CD4-positive, alpha-beta T cell (primary cell): ENCODE measurements at regions not wholly inside any gene's neighbourhood (a gene's known extent, or its start where the extent isn't known, plus 50 kb on each side); places are given as distances from the start of the nearest gene placed in this dataset.
"Not testable (repeated sequence)": the region's sequence is repeated elsewhere in the genome, so short reads cannot be mapped to it uniquely, and the experiment has no call there.

ENCODE experiments used
- ATAC-seq: fragments of 200-7000 bp; cut with Tn5 transposase; one replicate; pipeline ENCODE4 v1.10.0; 2022; ENCODE audit warnings: mild to moderate bottlenecking; ENCODE audit not compliant: poor library complexity
- CTCF ChIA-PET: fragments of 350-600 bp; sonication (Branson Sonifier 250); formaldehyde crosslinking; loops from one replicate; lab custom pipeline; 2021; ENCODE audit warnings: antibody characterized with exemption, inconsistent platforms; lab: Charles Lee
- POLR2A ChIA-PET: fragments of 350-600 bp; sonication (Branson Sonifier 250); formaldehyde crosslinking; loops from one replicate; lab custom pipeline; 2021; ENCODE audit warnings: antibody characterized with exemption, inconsistent platforms; lab: Charles Lee
- DNase-seq, 14 experiments: peaks; one replicate each; pipeline ENCODE4 v3.0.0-alpha.2; 2013 to 2020; ENCODE audit warnings: mixed read lengths in 2 of 14
- H3K27ac ChIP-seq, 2 donors: one replicate each; pipeline versions ENCODE4 v1.5.1 to v1.7.0; 2013; ENCODE audit warnings: low read length in 2 of 2, low read depth in 1 of 2, mild to moderate bottlenecking in 1 of 2
- H3K27me3 ChIP-seq, 2 experiments: 1 replicate in 1 of 2; 2 replicates in 1 of 2; pipeline versions ENCODE4 v1.6.1 to v1.7.0; 2013; ENCODE audit warnings: low read length in 2 of 2, control low read depth in 1 of 2, mild to moderate bottlenecking in 1 of 2, moderate library complexity in 1 of 2; ENCODE audit not compliant: insufficient read depth in 2 of 2, control insufficient read depth in 1 of 2
- H3K36me3 ChIP-seq: one replicate; pipeline ENCODE4 v1.6.1; 2013; ENCODE audit warnings: low read length, control low read depth; ENCODE audit not compliant: insufficient read depth
- H3K4me1 ChIP-seq: one replicate; pipeline ENCODE4 v1.6.1; 2013; ENCODE audit warnings: low read length, control low read depth; ENCODE audit not compliant: insufficient read depth
- H3K4me3 ChIP-seq: one replicate; pipeline ENCODE4 v1.5.1; 2013; ENCODE audit warnings: mild to moderate bottlenecking, low read length, moderate library complexity
- H3K9me3 ChIP-seq, 2 experiments: 1 replicate in 1 of 2; 2 replicates in 1 of 2; pipeline versions ENCODE4 v1.6.1 to v1.7.0; 2013; ENCODE audit warnings: low read length in 2 of 2, mild to moderate bottlenecking in 2 of 2, control low read depth in 1 of 2, moderate library complexity in 1 of 2; ENCODE audit not compliant: control insufficient read depth in 1 of 2, insufficient read depth in 1 of 2
- H3K27ac Mint-ChIP-seq: one replicate; pipeline ENCODE4 v1.8.0; 2020; ENCODE audit warnings: mixed read lengths
- H3K27me3 Mint-ChIP-seq: one replicate; pipeline ENCODE4 v1.8.0; 2021; ENCODE audit warnings: mixed read lengths
- H3K36me3 Mint-ChIP-seq: one replicate; pipeline ENCODE4 v1.8.0; 2021; ENCODE audit warnings: low read depth, mixed read lengths
- H3K4me1 Mint-ChIP-seq: one replicate; pipeline ENCODE4 v1.8.0; 2021; ENCODE audit warnings: low read depth, mixed read lengths
- H3K4me3 Mint-ChIP-seq: one replicate; pipeline ENCODE4 v1.8.0; 2020; ENCODE audit warnings: mild to moderate bottlenecking, mixed read lengths
- H3K9me3 Mint-ChIP-seq: one replicate; pipeline ENCODE4 v1.8.0; 2020; ENCODE audit warnings: mixed read lengths
- intact Hi-C, 2 experiments: fragments of 100-400 bp; cut with DNase I in 1 of 2; cut with micrococcal nuclease in 1 of 2; formaldehyde crosslinking; loops; one replicate each; pipeline versions ENCODE4 v1.15.1 to v1.9.0; 2023 to 2025; cut with DNase I, micrococcal nuclease
- TF ChIP-seq, protein P1 (sequence below): fragments of 200-600 bp; IDR thresholded peaks from one replicate; pipeline ENCODE4 v1.8.0; 2022; ENCODE audit warnings: antibody characterized with exemption, mild to moderate bottlenecking

- intact Hi-C loops: no loop called here
- H3K36me3 ChIP-seq: no peaks in the 10 kb centered on the region
- H3K4me3 ChIP-seq: no peak overlapping the region
- no peaks in the 10 kb centered on the region for H3K4me1 Mint-ChIP-seq
- TF ChIP-seq, protein P1, sequence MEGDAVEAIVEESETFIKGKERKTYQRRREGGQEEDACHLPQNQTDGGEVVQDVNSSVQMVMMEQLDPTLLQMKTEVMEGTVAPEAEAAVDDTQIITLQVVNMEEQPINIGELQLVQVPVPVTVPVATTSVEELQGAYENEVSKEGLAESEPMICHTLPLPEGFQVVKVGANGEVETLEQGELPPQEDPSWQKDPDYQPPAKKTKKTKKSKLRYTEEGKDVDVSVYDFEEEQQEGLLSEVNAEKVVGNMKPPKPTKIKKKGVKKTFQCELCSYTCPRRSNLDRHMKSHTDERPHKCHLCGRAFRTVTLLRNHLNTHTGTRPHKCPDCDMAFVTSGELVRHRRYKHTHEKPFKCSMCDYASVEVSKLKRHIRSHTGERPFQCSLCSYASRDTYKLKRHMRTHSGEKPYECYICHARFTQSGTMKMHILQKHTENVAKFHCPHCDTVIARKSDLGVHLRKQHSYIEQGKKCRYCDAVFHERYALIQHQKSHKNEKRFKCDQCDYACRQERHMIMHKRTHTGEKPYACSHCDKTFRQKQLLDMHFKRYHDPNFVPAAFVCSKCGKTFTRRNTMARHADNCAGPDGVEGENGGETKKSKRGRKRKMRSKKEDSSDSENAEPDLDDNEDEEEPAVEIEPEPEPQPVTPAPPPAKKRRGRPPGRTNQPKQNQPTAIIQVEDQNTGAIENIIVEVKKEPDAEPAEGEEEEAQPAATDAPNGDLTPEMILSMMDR: no peak
- ATAC-seq (no peak), DNase-seq (no peak)
- H3K27me3 Mint-ChIP-seq: no peaks in the 10 kb centered on the region
- POLR2A ChIA-PET: no interaction called here
- H3K27ac Mint-ChIP-seq: no peak overlapping the region
- peaks cover 11% of the 10 kb centered on the region for H3K9me3 Mint-ChIP-seq
- no peak overlapping the region for H3K4me3 Mint-ChIP-seq
- CTCF ChIA-PET: no interaction called here
- no peaks in the 10 kb centered on the region for H3K36me3 Mint-ChIP-seq
- H3K27me3 ChIP-seq: no peaks in the 10 kb centered on the region
- H3K9me3 ChIP-seq: no peaks in the 10 kb centered on the region
- no peak overlapping the region for H3K27ac ChIP-seq
- no peaks in the 10 kb centered on the region for H3K4me1 ChIP-seq
These were observed 316.2 kb downstream of the POM121L12 start for GRCh38 chr7:53351681-53352080.

DNA sequence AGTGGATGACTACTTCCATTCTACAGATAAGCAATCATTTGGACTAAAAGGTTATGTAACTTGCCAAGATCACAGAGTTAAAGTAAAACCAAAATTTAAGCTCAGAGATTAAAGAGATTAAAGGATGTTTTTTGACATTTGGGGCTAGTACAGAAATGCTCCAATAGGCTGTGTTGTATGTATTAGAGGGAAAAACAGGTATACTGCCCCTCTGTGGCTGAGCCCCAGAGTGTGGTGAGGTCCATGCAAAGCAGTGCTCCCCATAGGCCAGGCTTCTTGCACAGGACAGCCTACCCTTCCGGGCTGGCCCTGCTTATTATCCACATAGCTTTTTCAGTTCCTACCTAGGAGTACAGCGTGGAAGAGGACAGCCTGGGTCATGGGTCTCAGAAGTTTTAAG is 322.8 kb downstream of the POM121L12 start:
- no peak overlapping the region for H3K4me3 Mint-ChIP-seq
- no peaks in the 10 kb centered on the region for H3K27me3 Mint-ChIP-seq
- no peaks in the 10 kb centered on the region for H3K4me1 ChIP-seq
- H3K27ac ChIP-seq: no peak overlapping the region
- H3K4me3 ChIP-seq: no peak overlapping the region
- ChIA-PET POLR2A (no interaction called here), CTCF (no interaction called here)
- no peaks in the 10 kb centered on the region for H3K36me3 ChIP-seq
- DNase-seq (no peak), ATAC-seq (no peak)
- intact Hi-C loops: no loop called here
- no peaks in the 10 kb centered on the region for H3K4me1 Mint-ChIP-seq
- H3K36me3 Mint-ChIP-seq: no peaks in the 10 kb centered on the region
- H3K27me3 ChIP-seq: no peaks in the 10 kb centered on the region
- H3K9me3 Mint-ChIP-seq: peaks cover 18% of the 10 kb centered on the region
- TF ChIP-seq, protein P1: no peak
- H3K9me3 ChIP-seq: no peaks in the 10 kb centered on the region
- H3K27ac Mint-ChIP-seq: no peak overlapping the region

DNA sequence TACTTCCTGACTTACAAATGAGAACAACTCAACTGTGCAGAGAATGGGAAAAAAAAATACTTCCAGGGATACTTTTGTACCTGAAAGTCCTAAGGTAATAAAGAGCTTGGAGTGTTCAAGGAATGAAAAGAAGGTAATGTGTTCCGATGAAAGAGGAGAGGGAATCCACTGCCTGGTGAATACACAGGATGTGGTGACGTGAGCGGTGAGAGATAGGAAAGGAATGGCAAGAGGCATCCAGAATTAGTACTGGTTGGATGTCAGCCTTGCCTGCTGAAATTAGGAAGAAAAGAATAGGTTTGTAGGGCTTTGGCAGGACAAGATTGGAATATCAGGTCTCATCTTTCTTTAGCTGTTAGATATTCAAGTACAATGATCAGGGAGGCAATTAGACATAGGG is 347.7 kb downstream of the POM121L12 start:
- no peak for ATAC-seq
- Mint-ChIP-seq H3K9me3 (peaks cover 6% of the 10 kb centered on the region), H3K36me3 (no peaks in the 10 kb centered on the region), H3K4me1 (no peaks in the 10 kb centered on the region), H3K27ac (no peak overlapping the region), H3K27me3 (no peaks in the 10 kb centered on the region), H3K4me3 (no peak overlapping the region)
- TF ChIP-seq, protein P1: no peak
- Histone ChIP-seq H3K27me3 (no peaks in the 10 kb centered on the region), H3K4me3 (no peak overlapping the region), H3K4me1 (no peaks in the 10 kb centered on the region), H3K9me3 (peaks cover 0 to 40% of the 10 kb centered on the region in 2 experiments), H3K27ac (no peak overlapping the region), H3K36me3 (no peaks in the 10 kb centered on the region)
- CTCF ChIA-PET: interaction anchor here (1.6 kb wide), 1 partner anchor 9 kb away, joined by 3 read pairs; no protein-coding TSS in a partner anchor
- intact Hi-C loops: no loop called here
- POLR2A ChIA-PET: no interaction called here
- no peak for DNase-seq

DNA sequence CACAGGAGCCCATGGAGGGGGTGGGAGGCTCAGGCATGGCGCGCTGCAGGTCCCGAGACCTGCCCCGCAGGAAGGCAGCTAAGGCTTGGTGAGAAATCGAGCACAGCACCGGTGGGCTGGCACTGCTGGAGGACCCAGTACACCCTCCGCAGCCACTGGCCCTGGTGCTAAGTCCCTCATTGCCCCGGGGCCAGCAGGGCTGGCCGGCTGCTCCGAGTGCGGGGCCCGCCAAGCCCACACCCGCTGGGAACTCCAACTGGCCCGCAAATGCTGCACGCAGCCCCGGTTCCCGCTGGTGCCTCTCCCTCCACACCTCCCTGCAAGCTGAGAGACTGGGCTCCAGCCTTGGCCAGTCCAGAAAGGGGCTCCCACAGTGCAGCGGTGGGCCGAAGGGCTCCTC is 349.8 kb downstream of the POM121L12 start:
- CTCF ChIA-PET, H3K4me3 ChIP-seq, DNase-seq, H3K27me3 Mint-ChIP-seq, ATAC-seq, H3K27ac ChIP-seq, H3K36me3 ChIP-seq, H3K27ac Mint-ChIP-seq, H3K4me1 Mint-ChIP-seq, H3K36me3 Mint-ChIP-seq, H3K4me3 Mint-ChIP-seq, H3K27me3 ChIP-seq, intact Hi-C loops, POLR2A ChIA-PET, H3K4me1 ChIP-seq: not testable (repeated sequence)
- peaks cover 11% of the 10 kb centered on the region for H3K9me3 Mint-ChIP-seq
- peaks cover 0 to 31% of the 10 kb centered on the region in 2 experiments for H3K9me3 ChIP-seq
